H1 (cell line): ENCODE measurements at regions not wholly inside any gene's neighbourhood (a gene's known extent, or its start where the extent isn't known, plus 50 kb on each side); places are given as distances from the start of the nearest gene placed in this dataset.

Source experiments
- CTCF ChIA-PET: fragments of 300-600 bp; sonication (Branson Sonifier 250); formaldehyde crosslinking; loops from one replicate; lab custom pipeline; 2021; ENCODE audit not compliant: partially characterized antibody; lab: Charles Lee
- POLR2A ChIA-PET: fragments of 300-600 bp; sonication (Branson Sonifier 250); formaldehyde crosslinking; loops from one replicate; lab custom pipeline; 2021; ENCODE audit warnings: inconsistent platforms; ENCODE audit not compliant: partially characterized antibody; lab: Charles Lee
- DNase-seq, 2 experiments: peaks; one replicate each; pipeline versions ENCODE4 v3.0.0 to v3.0.0-alpha.2; 2010 to 2022; ENCODE audit warnings: low spot score in 2 of 2, low read depth in 1 of 2, mixed read lengths in 1 of 2
- FAIRE-seq: peaks from 2 replicates; lab custom pipeline; 2011; peaks lifted over from hg19 to GRCh38; lab: Jason Lieb, UNC
- H2AFZ ChIP-seq: 2 replicates; pipeline ENCODE4 v1.8.1; 2012; ENCODE audit warnings: low read length, inconsistent platforms
- H2AK5ac ChIP-seq: 2 replicates; pipeline ENCODE4 v1.6.1; 2013; ENCODE audit warnings: low read depth, low read length
- H2BK120ac ChIP-seq: replicated peaks from 2 replicates; pipeline ENCODE3; 2013; ENCODE audit warnings: low read depth, low read length, inconsistent platforms
- H2BK12ac ChIP-seq: 2 replicates; pipeline ENCODE4 v1.6.1; 2013; ENCODE audit warnings: low read depth, low read length
- H2BK15ac ChIP-seq: 2 replicates; pipeline ENCODE4 v1.6.1; 2013; ENCODE audit warnings: low read length
- H2BK20ac ChIP-seq: 2 replicates; pipeline ENCODE4 v1.6.1; 2013; ENCODE audit warnings: low read length
- H2BK5ac ChIP-seq: 2 replicates; pipeline ENCODE4 v1.6.1; 2013; ENCODE audit warnings: low read depth, low read length
- H3K14ac ChIP-seq: 2 replicates; pipeline ENCODE4 v1.6.1; 2013; ENCODE audit warnings: inconsistent platforms; ENCODE audit not compliant: insufficient read length
- H3K18ac ChIP-seq: 2 replicates; pipeline ENCODE4 v1.6.1; 2013; ENCODE audit warnings: low read length; ENCODE audit errors: extremely low read depth
- H3K23ac ChIP-seq: 2 replicates; pipeline ENCODE4 v1.6.1; 2013; ENCODE audit warnings: inconsistent platforms; ENCODE audit not compliant: insufficient read length
- H3K23me2 ChIP-seq: 2 replicates; pipeline ENCODE4 v1.6.1; 2013; ENCODE audit warnings: low read depth, low read length
- H3K27ac ChIP-seq: 2 replicates; pipeline ENCODE4 v1.6.1; 2011; ENCODE audit warnings: low read depth, low read length, inconsistent platforms
- H3K27me3 ChIP-seq, 4 experiments: replicated peaks in 1 of 4; 1 replicate in 1 of 4; 2 replicates in 3 of 4; pipeline versions ENCODE4 v1.6.1 to v1.8.1; 2011 to 2013; ENCODE audit warnings: low read length in 3 of 4, mild to moderate bottlenecking in 3 of 4, inconsistent platforms in 2 of 4, mixed read lengths in 2 of 4, moderate library complexity in 1 of 4; ENCODE audit not compliant: control insufficient read depth in 3 of 4, insufficient read depth in 3 of 4; ENCODE audit errors: extremely low read depth in 1 of 4
- H3K36me3 ChIP-seq, 4 experiments: 2 replicates each; pipeline versions ENCODE4 v1.6.1 to v1.8.1; 2011 to 2013; ENCODE audit warnings: mild to moderate bottlenecking in 4 of 4, low read length in 3 of 4, moderate library complexity in 2 of 4, control low read depth in 1 of 4, inconsistent platforms in 1 of 4; ENCODE audit not compliant: insufficient read depth in 4 of 4, control insufficient read depth in 2 of 4
- H3K4ac ChIP-seq: replicated peaks from 2 replicates; pipeline ENCODE3; 2013; ENCODE audit warnings: low read length, low read depth, mixed read lengths, inconsistent platforms; ENCODE audit not compliant: insufficient read length
- H3K4me1 ChIP-seq, 4 experiments: replicated peaks in 1 of 4; 1 replicate in 1 of 4; 2 replicates in 3 of 4; pipeline versions ENCODE4 v1.6.1 to v1.8.1; 2011 to 2013; ENCODE audit warnings: low read length in 3 of 4, inconsistent platforms in 2 of 4, mixed read lengths in 1 of 4; ENCODE audit not compliant: insufficient read depth in 4 of 4, control insufficient read depth in 3 of 4
- H3K4me2 ChIP-seq, 2 experiments: 2 replicates each; pipeline versions ENCODE4 v1.6.1 to v1.8.1; 2011 to 2013; ENCODE audit warnings: low read depth in 2 of 2, low read length in 2 of 2, control low read depth in 1 of 2, inconsistent platforms in 1 of 2, mild to moderate bottlenecking in 1 of 2; ENCODE audit not compliant: insufficient read depth in 1 of 2
- H3K4me3 ChIP-seq, 4 experiments: fragments of 200-600, 300-600 bp in 1 of 4; sonication (generic), shearing (Covaris generic), sonication (Bioruptor Twin) in 1 of 4; 2 replicates each; pipeline versions ENCODE4 v1.5.1 to v1.8.1; 2011 to 2016; ENCODE audit warnings: low read length in 4 of 4, low read depth in 3 of 4, control low read depth in 2 of 4, inconsistent platforms in 2 of 4, mild to moderate bottlenecking in 2 of 4, mixed read lengths in 1 of 4, moderate library complexity in 1 of 4; ENCODE audit not compliant: insufficient read depth in 2 of 4; ENCODE audit errors: extremely low read depth in 1 of 4
- H3K56ac ChIP-seq: replicated peaks from 2 replicates; pipeline ENCODE3; 2013; ENCODE audit warnings: low read depth, mild to moderate bottlenecking, mixed read lengths, low read length, inconsistent platforms; ENCODE audit not compliant: insufficient read length
- H3K79me1 ChIP-seq: 2 replicates; pipeline ENCODE4 v1.6.1; 2013; ENCODE audit warnings: low read depth, low read length, control low read depth
- H3K79me2 ChIP-seq, 2 experiments: 2 replicates each; pipeline versions ENCODE4 v1.6.1 to v1.8.1; 2012 to 2013; ENCODE audit warnings: low read length in 2 of 2, mild to moderate bottlenecking in 2 of 2, inconsistent platforms in 1 of 2; ENCODE audit not compliant: insufficient read depth in 2 of 2, control insufficient read depth in 1 of 2
- H3K9ac ChIP-seq, 4 experiments: replicated peaks in 1 of 4; 1 replicate in 1 of 4; 2 replicates in 3 of 4; pipeline versions ENCODE4 v1.6.1 to v1.8.1; 2011 to 2013; ENCODE audit warnings: low read depth in 3 of 4, low read length in 3 of 4, control low read depth in 2 of 4, mild to moderate bottlenecking in 2 of 4, moderate library complexity in 2 of 4, inconsistent platforms in 1 of 4; ENCODE audit errors: extremely low read depth in 1 of 4
- H3K9me3 ChIP-seq, 2 experiments: 2 replicates each; pipeline versions ENCODE4 v1.6.1 to v1.8.1; 2012 to 2013; ENCODE audit warnings: mild to moderate bottlenecking in 2 of 2, moderate library complexity in 2 of 2, control low read depth in 1 of 2, inconsistent platforms in 1 of 2, low read depth in 1 of 2, low read length in 1 of 2, mixed read lengths in 1 of 2; ENCODE audit not compliant: insufficient read depth in 2 of 2
- H4K20me1 ChIP-seq, 2 experiments: replicated peaks in 1 of 2; 2 replicates each; pipeline versions ENCODE3 to v1.8.1; 2011 to 2013; ENCODE audit warnings: inconsistent platforms in 2 of 2, low read length in 2 of 2, mild to moderate bottlenecking in 1 of 2; ENCODE audit not compliant: insufficient read depth in 2 of 2, control insufficient read depth in 1 of 2
- H4K5ac ChIP-seq: 2 replicates; pipeline ENCODE4 v1.6.1; 2013; ENCODE audit warnings: low read length, low read depth, mixed read lengths, inconsistent platforms; ENCODE audit not compliant: insufficient read length
- H4K8ac ChIP-seq: 2 replicates; pipeline ENCODE4 v1.8.0; 2013; ENCODE audit warnings: mild to moderate bottlenecking, moderate library complexity, low read length, inconsistent platforms; ENCODE audit not compliant: insufficient read depth; ENCODE audit errors: extremely low read depth
- H4K91ac ChIP-seq: replicated peaks from 2 replicates; pipeline ENCODE3; 2013; ENCODE audit warnings: low read length, mixed read lengths, inconsistent platforms; ENCODE audit not compliant: insufficient read length
- CTCF ChIP-seq, 3 experiments: IDR thresholded peaks; 1 replicate in 2 of 3; 2 replicates in 1 of 3; pipeline versions ENCODE4 v1.5.1 to v1.6.1; 2011; ENCODE audit warnings: low read length in 3 of 3, mild to moderate bottlenecking in 3 of 3, inconsistent platforms in 2 of 3, low read depth in 1 of 3, moderate library complexity in 1 of 3; ENCODE audit not compliant: insufficient read depth in 1 of 3; ENCODE audit errors: control extremely low read depth in 1 of 3
- FOSL1 ChIP-seq: IDR thresholded peaks from 2 replicates; pipeline ENCODE4 v1.6.1; 2011; ENCODE audit warnings: mild to moderate bottlenecking, low read depth, low read length, moderate library complexity; ENCODE audit not compliant: insufficient read depth
- RNF2 ChIP-seq: fragments of 200-900, 300-1000 bp; sonication (generic); IDR thresholded peaks from 2 replicates; pipeline ENCODE4 v1.7.1; 2016; ENCODE audit warnings: borderline replicate concordance, low read depth, mild to moderate bottlenecking, antibody characterized with exemption, low read length; ENCODE audit not compliant: poor library complexity, severe bottlenecking; ENCODE audit errors: missing control alignments
- SP1 ChIP-seq: IDR thresholded peaks from 2 replicates; pipeline ENCODE4 v1.6.1; 2011; ENCODE audit warnings: low read depth, low read length
- TCF12 ChIP-seq: IDR thresholded peaks from 2 replicates; pipeline ENCODE4 v1.6.1; 2011; ENCODE audit warnings: low read depth, mild to moderate bottlenecking, low read length
- WGBS, 2 experiments: shearing (Covaris generic) in 1 of 2; methylation state at CpG; one replicate each; pipeline versions ENCODE4 v1.1.6 to v1.1.7; 2013 to 2015; ENCODE audit warnings: low lambda C conversion rate in 2 of 2, mixed read lengths in 2 of 2, inconsistent platforms in 1 of 2, low coverage in 1 of 2, missing lambda C conversion rate in 1 of 2; ENCODE audit not compliant: insufficient replicate concordance in 2 of 2, insufficient coverage in 1 of 2, insufficient read length in 1 of 2; ENCODE audit errors: extremely low coverage in 1 of 2, missing lambda C conversion rate in 1 of 2; 5-methylcytosine and 5-hydroxymethylcytosine counted together
- TF ChIP-seq, protein P1 (sequence below): IDR thresholded peaks from 2 replicates; pipeline ENCODE4 v1.6.1; 2011; ENCODE audit warnings: low read length, improper control_type of control experiment

DNA sequence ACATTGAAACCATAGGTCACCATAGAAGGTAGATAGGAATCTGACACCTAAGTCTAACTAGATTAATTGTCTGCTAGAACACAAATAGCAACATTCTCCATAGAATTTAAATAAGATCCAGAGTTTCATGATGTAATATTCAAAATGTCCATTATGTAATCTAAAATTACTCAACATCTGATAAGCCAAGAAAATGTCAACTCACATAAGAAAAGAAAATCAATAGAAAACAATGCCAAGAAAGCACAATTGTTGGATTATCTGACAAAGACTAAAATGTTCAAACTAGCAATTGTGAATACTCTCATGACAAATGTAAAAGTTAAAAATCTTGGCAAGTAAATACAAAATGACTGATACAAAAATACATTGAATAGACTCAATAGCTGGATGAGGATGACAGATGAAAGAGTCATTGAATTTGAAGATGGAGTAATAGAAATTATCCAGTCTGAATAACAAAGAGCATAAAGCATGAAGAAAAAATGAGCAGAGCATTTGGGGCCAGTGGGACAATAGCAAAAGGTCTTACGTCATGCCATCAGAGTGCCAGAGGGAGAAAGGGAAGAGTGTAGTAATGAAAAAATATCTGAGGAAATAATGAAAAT is 358.6 kb downstream of the METTL4 start:
- no peak overlapping the region for H4K91ac ChIP-seq
- H4K8ac ChIP-seq: no peak overlapping the region
- H3K14ac ChIP-seq: no peak overlapping the region
- POLR2A ChIA-PET: no interaction called here
- no peaks in the 10 kb centered on the region for H3K9me3 ChIP-seq
- no peaks in the 10 kb centered on the region for H3K79me2 ChIP-seq
- H3K27me3 ChIP-seq: peaks cover 0 to 1% (median 0%) of the 10 kb centered on the region in 4 experiments; a peak in 1 of 7 replicates
- no peaks in the 10 kb centered on the region for H3K23me2 ChIP-seq
- H3K36me3 ChIP-seq: no peaks in the 10 kb centered on the region
- no peak for DNase-seq
- H3K4me1 ChIP-seq: no peaks in the 10 kb centered on the region
- TF ChIP-seq, protein P1, sequence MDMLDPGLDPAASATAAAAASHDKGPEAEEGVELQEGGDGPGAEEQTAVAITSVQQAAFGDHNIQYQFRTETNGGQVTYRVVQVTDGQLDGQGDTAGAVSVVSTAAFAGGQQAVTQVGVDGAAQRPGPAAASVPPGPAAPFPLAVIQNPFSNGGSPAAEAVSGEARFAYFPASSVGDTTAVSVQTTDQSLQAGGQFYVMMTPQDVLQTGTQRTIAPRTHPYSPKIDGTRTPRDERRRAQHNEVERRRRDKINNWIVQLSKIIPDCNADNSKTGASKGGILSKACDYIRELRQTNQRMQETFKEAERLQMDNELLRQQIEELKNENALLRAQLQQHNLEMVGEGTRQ: no peak
- TF ChIP-seq FOSL1: no peak
- TF ChIP-seq SP1: no peak
- no peak for TF ChIP-seq TCF12
- TF ChIP-seq CTCF (IDR thresholded peaks at IDR 0.05; ENCODE audit: control extremely low read depth in 1 of 3, insufficient read depth in 1 of 3, low read depth in 1 of 3, low read length in 3 of 3): no peak
- TF ChIP-seq RNF2: no peak
- H2AK5ac ChIP-seq: no peak overlapping the region
- no peak overlapping the region for H3K9ac ChIP-seq
- no peak overlapping the region for H2BK15ac ChIP-seq
- no peak overlapping the region for H2BK120ac ChIP-seq
- no peak overlapping the region for H2AFZ ChIP-seq
- no peak for FAIRE-seq
- H2BK5ac ChIP-seq: no peak overlapping the region
- H3K4me3 ChIP-seq: no peak overlapping the region
- H3K4me2 ChIP-seq: no peak overlapping the region
- H3K23ac ChIP-seq: no peak overlapping the region
- H3K4ac ChIP-seq: no peak overlapping the region
- H3K27ac ChIP-seq: no peak overlapping the region
- no peak overlapping the region for H2BK12ac ChIP-seq
- H4K20me1 ChIP-seq: no peaks in the 10 kb centered on the region
- CTCF ChIA-PET: interaction anchor here (1.1 kb wide), 2 partner anchors 10 to 18 kb away, joined by 3 read pairs; no protein-coding TSS in a partner anchor
- WGBS, 2 experiments: 81% methylated on average over 1 of the region's 1 CpG; no CpG with 5 or more reads in 1 of the 2 experiments
- no peak overlapping the region for H4K5ac ChIP-seq
- H2BK20ac ChIP-seq: no peak overlapping the region
- no peak overlapping the region for H3K56ac ChIP-seq
- no peak overlapping the region for H3K18ac ChIP-seq
- no peaks in the 10 kb centered on the region for H3K79me1 ChIP-seq
